ENCODE measurements at regions not wholly inside any gene's neighbourhood (a gene's known extent, or its start where the extent isn't known, plus 50 kb on each side); places are given as distances from the start of the nearest gene placed in this dataset.

DNA sequence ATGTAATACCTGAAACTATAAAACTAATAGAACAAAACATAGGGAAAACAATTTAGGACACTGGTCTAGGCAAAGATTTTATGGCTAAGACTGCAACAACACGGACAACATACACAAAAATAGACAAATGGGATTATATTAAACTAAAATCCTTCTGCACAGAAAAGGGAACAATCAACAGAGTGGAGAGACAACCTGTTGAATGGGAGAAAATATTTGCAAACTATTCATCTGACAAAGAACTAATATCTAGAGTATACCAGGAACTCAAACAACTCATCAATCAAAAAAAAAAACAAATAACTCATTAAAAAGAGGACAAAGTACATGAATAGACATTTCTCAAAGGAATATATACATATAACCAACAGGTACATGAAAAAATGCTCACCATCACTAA lies 174.5 kb downstream of the FNDC1 start:
- no peak for DNase-seq (ENCODE audit: low read depth, low spot score)

DNA sequence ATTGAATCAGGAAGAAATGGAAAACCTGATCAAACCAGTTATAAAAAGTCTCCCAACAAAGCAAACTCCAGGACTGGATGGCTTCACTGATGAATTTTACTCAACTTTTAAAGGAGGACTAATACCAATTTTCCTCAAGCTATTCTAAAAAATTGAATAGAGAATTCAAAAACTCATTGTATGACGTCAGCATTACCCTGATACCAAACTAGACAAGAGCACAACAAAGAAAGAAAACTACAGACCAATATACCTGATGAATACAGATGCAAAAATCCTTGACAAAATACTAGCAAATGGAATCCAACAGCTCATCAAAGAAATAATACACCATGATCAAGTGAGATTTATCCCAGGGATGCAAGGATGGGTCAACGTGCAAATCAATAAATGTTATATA lies 172.9 kb downstream of the FNDC1 start:
- no peak for DNase-seq (ENCODE audit: low read depth, low spot score)

DNA sequence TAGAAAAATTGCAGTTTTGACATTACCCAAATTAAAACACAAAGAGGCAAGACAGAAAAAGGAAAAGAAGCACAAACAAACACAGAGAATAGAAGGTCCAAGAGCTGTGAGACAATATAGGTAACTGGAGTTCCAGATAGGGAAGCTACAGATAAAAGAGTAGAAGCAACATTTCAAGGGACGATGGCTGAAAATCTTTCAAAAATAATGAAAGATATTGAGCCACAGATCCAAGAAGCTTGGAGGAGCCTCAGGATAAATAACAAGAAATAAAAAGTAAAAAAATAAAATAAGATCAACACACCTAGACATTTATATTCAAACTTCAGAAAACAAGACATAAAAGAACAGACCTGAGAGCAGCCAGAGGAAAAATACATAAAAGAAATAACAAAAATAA lies 164.9 kb downstream of the FNDC1 start:
- no peak for DNase-seq (ENCODE audit: low read depth, low spot score)

DNA sequence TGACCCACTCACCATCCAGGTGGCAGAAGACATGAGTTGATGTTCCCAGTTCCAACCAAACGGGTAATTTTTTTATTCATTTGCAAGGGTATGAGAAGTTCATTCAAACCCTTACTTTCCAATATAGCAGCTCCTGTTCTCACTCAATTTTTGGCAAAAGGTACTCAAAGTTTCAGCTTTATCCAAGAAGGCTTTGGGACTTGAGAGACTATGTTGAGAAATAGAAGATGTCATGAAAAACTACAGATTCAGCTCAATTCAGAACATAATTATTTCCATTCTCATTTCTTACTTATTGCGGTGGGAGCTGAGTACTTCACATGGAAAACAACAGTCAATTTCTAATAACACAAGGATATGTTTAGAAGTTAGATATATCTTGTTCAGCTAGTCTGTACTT lies 162.3 kb downstream of the FNDC1 start:
- DNase-seq (ENCODE audit: low read depth, low spot score): no peak

DNA sequence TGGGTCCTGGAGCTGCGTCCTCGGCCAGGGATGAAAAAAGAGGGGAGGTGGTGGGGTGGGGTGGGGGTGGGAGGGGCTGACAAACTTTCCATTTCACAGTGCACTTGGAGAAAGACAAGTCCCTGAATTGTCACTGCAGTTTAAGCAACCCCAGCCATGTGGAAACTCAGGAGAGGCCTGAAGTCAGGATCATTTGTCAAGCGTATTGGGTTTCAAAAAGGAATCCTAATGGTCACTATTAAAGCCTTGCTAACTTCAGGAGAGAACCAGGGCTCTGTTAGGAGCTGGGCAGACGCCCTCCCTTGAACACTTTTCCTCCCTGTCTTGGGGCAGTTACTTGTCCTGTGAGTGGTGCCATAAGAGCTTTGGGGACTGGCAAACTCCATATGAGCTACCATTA lies 159.9 kb downstream of the FNDC1 start:
- DNase-seq (ENCODE audit: low read depth, low spot score): no peak

DNA sequence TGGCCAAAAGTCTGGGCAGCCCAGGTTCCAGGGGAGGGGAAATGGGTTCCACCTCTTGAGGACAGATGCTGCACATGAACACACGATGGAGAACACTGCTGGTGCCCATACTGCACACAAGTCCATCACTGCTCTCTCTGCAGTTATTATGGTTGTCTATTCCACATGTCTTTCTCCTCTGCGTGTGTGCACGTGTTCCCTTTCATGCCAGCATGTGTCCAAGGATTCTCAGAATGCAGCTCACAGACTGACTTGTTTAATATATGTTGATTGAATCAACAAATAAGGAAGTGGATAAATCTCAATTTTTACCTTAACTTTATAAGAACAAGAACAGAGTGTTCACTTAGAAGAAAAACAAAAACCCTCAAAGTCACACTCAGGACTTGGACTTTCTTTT lies 158.9 kb downstream of the FNDC1 start:
- DNase-seq (ENCODE audit: low read depth, low spot score): no peak

DNA sequence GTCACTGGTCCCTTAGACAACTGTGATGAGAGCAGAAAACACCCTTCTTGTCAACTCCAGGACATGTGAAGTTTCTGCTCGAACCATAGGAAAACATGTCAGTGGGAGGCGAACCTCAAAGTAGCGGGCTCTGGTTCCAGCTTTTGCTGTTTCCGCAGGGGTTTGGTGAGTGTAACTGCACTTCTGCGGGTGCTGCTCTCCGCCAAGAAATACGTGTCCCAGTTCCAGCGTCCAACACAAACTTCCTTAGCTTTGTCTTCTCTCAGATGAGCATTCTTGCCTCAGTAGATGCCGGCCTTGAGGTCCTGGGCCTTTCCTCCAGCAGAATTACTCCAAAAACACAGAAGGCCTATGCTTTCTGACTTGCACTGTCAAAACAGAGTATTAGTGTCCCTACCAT lies 156.3 kb downstream of the FNDC1 start:
- no peak for DNase-seq (ENCODE audit: low read depth, low spot score)

DNA sequence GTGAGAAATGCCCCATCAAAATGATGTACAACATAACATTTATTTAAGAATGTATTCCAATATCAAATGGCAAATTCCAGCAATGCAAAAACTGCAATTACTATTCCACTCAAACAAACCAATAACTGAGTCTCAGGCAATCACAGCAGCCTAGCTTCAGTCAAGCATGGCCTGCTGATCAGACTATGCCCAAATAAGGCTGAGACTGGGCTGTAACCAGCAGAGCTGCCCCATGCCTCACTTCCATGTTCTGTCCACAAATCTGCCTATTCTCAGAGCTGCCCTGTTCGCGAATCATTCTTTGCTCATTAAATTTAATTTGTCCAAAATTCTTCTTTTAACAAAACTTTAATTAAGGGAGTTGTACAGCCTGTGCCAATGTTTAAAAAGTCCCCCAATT lies 155.4 kb downstream of the FNDC1 start:
- DNase-seq (ENCODE audit: low read depth, low spot score): no peak

Measured in smooth muscle cell of the brain vasculature (primary cell).